ENCODE measurements at regions not wholly inside any gene's neighbourhood (a gene's known extent, or its start where the extent isn't known, plus 50 kb on each side); places are given as distances from the start of the nearest gene placed in this dataset. TPM values are rescaled to one million over a fixed set of nuclear protein-coding genes. Genes with fewer than 3 reads are reported as not detected.

Small RNA genes lying in the stretch of these regions (small RNA-seq; reads per million reads assigned to genes)
- gene AL390877.1 (ENCODE audit: insufficient read depth) (not detected), gene RF00561 (ENCODE audit: insufficient read depth) (not detected)

Data from H1 (cell line).